Ovary (tissue), 3 donors: ENCODE measurements at regions not wholly inside any gene's neighbourhood (a gene's known extent, or its start where the extent isn't known, plus 50 kb on each side); places are given as distances from the start of the nearest gene placed in this dataset.

ENCODE experiments used
- EP300 ChIP-seq: sonication (generic); formaldehyde crosslinking; IDR thresholded peaks from one replicate; pipeline ENCODE4 v1.6.1; 2017; ENCODE audit warnings: antibody characterized with exemption
- POLR2A ChIP-seq: fragments of 450-650 bp; IDR thresholded peaks from one replicate; pipeline ENCODE4 v1.6.1; 2017; ENCODE audit warnings: antibody characterized with exemption, mild to moderate bottlenecking, moderate library complexity
- TF ChIP-seq, protein P1 (sequence below), 3 donors: fragments of 450-650 bp in 2 of 3; fragments of 200-600 bp in 1 of 3; IDR thresholded peaks; one replicate each; pipeline versions ENCODE4 v1.5.1 to v1.8.0; 2016 to 2022; ENCODE audit warnings: antibody characterized with exemption in 3 of 3, mild to moderate bottlenecking in 1 of 3
- donor health status: DM: no; HTN: no; CAD: no.

DNA sequence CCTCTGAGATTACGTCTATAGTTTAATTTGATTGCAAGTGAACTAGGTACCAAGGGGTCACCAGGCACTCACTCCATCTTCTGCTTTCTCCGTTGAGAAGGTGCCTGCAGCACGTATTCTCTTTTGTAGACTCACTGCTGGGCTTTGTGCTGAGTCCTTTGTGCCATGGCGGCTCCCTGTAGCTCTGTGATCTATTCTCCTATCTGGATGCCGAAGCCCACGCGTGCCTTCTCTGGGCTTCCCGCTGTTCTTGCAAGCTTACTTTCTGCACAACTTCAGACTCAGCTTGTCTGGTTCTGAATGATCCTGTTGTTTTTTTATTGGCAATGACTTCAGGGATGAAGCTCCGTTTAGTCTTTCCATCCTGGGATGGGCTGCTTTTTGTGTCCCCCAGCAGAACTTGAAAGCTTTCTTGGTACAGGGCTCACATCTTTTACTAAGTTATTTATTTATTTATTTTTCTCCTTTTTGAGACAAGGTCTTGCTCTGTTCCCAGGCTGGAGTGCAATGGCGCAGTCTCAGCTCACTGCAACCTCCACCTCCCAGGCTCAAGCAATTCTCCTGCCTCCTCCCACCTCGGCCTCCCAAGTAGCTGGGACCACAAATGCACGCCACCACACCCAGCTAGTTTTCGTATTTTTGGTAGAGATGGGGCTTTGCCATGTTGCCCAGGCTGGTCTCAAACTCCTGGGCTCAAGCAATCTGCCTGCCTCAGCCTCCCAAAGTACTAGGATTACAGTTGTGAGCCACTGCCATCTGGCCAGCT is 100.9 kb upstream of the NKX1-1 start:
- TF ChIP-seq POLR2A = no peak
- TF ChIP-seq, protein P1, sequence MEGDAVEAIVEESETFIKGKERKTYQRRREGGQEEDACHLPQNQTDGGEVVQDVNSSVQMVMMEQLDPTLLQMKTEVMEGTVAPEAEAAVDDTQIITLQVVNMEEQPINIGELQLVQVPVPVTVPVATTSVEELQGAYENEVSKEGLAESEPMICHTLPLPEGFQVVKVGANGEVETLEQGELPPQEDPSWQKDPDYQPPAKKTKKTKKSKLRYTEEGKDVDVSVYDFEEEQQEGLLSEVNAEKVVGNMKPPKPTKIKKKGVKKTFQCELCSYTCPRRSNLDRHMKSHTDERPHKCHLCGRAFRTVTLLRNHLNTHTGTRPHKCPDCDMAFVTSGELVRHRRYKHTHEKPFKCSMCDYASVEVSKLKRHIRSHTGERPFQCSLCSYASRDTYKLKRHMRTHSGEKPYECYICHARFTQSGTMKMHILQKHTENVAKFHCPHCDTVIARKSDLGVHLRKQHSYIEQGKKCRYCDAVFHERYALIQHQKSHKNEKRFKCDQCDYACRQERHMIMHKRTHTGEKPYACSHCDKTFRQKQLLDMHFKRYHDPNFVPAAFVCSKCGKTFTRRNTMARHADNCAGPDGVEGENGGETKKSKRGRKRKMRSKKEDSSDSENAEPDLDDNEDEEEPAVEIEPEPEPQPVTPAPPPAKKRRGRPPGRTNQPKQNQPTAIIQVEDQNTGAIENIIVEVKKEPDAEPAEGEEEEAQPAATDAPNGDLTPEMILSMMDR (IDR thresholded peaks at IDR 0.05) = no peak
- TF ChIP-seq EP300 = no peak
